DND-41 (cell line): ENCODE measurements at regions not wholly inside any gene's neighbourhood (a gene's known extent, or its start where the extent isn't known, plus 50 kb on each side); places are given as distances from the start of the nearest gene placed in this dataset.

Source experiments
- EZH2 ChIP-seq: IDR thresholded peaks from 3 replicates; pipeline ENCODE4 v1.6.1; 2012; ENCODE audit warnings: borderline replicate concordance, low read depth, mild to moderate bottlenecking, moderate library complexity, low read length, inconsistent platforms; ENCODE audit not compliant: severe bottlenecking
- TF ChIP-seq, protein P1 (sequence below): IDR thresholded peaks from 2 replicates; pipeline ENCODE4 v1.5.1; 2012; ENCODE audit warnings: borderline replicate concordance, low read length, moderate library complexity, mild to moderate bottlenecking; ENCODE audit not compliant: poor library complexity, severe bottlenecking; ENCODE audit errors: extremely low read depth

DNA sequence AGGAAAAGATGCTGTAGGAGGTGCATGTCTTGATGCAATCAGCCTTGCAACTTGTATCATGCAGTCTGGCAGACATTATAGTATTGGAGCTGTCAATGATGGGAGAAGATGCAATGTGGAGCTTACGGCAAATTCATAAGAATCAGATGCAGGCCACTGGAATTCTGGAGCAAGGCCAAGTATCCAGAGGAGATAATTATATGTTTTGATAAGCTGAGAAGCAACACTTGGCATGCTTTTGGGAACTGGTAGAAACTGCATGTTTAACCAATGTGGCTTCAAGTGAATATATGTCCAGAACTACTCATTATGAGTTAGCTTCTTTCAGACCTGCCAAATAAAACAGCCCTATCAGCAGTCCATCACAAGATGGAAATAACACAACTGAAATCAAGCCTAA is 249.1 kb upstream of the PPFIA2 start:
- TF ChIP-seq, protein P1, sequence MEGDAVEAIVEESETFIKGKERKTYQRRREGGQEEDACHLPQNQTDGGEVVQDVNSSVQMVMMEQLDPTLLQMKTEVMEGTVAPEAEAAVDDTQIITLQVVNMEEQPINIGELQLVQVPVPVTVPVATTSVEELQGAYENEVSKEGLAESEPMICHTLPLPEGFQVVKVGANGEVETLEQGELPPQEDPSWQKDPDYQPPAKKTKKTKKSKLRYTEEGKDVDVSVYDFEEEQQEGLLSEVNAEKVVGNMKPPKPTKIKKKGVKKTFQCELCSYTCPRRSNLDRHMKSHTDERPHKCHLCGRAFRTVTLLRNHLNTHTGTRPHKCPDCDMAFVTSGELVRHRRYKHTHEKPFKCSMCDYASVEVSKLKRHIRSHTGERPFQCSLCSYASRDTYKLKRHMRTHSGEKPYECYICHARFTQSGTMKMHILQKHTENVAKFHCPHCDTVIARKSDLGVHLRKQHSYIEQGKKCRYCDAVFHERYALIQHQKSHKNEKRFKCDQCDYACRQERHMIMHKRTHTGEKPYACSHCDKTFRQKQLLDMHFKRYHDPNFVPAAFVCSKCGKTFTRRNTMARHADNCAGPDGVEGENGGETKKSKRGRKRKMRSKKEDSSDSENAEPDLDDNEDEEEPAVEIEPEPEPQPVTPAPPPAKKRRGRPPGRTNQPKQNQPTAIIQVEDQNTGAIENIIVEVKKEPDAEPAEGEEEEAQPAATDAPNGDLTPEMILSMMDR, result no peak
- TF ChIP-seq EZH2, result no peak
